GM21529 (cell line): ENCODE measurements at regions not wholly inside any gene's neighbourhood (a gene's known extent, or its start where the extent isn't known, plus 50 kb on each side); places are given as distances from the start of the nearest gene placed in this dataset.
"Not testable (repeated sequence)": the region's sequence is repeated elsewhere in the genome, so short reads cannot be mapped to it uniquely, and the experiment has no call there.

ENCODE experiments used
- ATAC-seq: cut with Tn5 transposase; IDR thresholded peaks from one replicate; pipeline ENCODE4 v1.9.1; 2021; ENCODE audit not compliant: unreplicated experiment

DNA sequence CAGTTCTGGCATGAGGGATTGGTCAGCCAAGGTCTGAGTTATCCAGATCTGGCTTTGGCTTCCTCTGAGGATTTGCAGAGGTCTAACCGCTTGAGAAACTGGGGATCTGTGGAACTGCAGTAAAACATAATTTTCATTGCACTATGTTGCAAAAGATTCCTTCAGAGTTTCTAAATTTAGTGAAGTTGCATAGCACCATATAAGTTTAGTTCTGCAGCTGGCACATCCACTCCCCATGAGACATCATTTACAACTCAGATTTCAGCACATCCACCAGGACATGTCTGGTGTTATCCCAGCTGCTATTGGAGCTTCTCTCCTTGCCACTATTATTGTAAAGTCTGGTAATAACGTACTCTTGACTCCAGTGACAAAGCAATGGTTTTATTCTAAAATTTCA is 181.5 kb downstream of the CWF19L2 start:
- no peak for ATAC-seq

DNA sequence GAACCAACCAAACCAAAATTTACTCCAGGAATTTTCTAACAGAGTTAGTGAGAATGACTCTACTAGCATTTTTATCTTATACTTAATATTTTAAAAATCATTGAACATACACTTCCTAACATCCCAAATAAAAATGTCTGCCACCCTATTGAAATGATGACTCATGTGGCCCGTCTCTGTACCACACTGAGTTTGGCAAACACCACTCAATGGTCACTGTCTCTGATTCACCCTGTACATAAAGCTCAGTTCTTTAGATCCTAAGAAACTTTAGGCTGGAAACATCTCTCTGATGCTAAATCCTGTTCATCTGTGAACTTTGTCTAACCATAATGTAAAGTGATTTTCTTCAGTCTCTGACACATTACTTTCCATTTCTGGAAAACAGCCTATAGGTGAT is 182.0 kb downstream of the CWF19L2 start:
- no peak for ATAC-seq

DNA sequence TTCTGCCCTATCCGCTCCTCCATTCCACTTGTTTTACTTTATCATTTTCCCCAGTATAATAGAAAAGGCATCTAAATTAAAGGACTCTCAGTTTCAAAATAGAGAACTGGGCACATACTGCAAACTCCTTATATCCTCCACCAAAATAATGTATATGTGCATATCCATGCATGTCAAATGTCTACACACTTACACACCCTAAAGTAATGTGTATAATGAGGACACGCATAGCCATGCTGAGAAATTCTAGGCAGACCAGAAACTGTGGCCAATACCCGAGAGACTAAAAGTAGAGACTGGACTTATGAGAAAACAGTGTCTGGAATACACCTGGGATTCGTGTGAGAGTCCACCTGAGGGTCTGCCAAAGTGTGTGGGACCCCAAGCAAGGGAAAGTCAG is 183.5 kb downstream of the CWF19L2 start:
- ATAC-seq = no peak

DNA sequence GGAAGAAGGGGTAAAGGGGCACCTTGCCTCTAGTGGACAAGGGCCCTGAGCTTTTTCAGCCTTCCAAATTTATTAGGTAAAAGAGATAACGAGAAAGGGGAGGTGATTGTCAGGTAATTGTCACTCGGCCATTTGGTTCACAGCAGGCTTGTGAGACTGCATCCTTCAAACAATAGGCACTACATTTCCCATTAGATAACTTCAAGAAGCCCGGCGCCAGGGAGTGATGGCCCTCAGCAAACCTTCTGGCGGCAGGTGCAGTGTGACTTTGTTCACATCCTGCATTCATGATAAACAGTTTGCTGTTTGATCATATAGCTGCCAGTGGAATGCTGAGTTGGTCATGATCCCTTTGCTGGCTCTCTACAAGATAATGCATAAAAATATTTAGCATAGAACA is 185.1 kb downstream of the CWF19L2 start:
- ATAC-seq = no peak

DNA sequence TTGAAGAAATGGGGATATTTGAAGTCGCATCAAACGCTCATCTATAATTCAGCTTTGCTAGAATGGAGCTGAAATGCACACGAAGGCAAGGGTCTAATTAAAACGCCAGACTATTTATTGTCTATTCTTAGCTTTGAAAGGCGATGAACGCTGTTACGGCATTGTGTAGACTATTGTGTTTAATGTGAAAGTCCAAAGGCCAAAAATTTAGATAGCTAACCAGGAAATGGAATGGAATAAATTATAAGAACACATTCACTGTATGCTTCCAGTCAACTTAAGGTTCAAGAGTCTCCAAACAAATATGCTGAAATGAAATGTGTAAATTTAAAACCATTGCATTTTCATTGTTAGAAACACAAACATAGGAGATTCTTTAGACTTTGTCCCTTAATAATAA is 186.2 kb downstream of the CWF19L2 start:
- ATAC-seq = no peak

DNA sequence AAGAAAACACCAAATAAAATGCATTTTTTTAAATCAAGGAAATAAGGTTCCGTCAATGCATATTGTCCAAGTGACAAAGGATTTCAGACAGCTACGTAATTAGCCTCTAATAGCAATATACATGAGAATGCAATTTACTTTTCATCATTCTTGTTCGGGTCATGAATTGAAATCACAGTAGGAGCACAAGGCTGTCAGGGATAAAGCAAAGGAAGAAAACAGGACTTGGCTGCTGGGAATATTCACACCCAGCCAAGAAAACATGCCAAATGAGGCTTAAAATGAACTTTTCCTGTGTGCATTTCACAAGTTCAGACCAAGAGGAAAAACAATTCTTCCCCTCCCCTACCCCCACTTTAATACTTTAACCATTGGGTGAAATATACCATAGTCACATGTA is 188.6 kb downstream of the CWF19L2 start:
- no peak for ATAC-seq

DNA sequence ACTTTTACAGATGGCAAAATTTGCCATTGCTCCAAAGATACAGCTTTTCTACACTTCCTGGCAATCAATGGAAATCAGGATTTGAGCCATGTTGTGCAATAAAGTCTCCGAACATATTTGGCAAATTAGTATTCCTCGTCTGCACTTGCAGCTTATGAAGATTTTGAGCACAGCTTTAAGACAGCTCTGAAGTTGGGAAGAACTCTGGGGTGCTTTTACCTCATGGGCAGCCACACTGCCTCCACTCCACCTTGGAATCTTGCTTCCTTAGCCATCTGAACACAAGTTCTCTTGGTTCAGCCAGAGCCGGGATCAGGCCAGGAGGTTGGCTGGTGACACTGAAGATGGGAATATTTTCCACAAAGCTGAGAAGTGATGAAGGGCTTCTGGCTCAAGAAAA is 191.2 kb downstream of the CWF19L2 start:
- ATAC-seq = no peak

DNA sequence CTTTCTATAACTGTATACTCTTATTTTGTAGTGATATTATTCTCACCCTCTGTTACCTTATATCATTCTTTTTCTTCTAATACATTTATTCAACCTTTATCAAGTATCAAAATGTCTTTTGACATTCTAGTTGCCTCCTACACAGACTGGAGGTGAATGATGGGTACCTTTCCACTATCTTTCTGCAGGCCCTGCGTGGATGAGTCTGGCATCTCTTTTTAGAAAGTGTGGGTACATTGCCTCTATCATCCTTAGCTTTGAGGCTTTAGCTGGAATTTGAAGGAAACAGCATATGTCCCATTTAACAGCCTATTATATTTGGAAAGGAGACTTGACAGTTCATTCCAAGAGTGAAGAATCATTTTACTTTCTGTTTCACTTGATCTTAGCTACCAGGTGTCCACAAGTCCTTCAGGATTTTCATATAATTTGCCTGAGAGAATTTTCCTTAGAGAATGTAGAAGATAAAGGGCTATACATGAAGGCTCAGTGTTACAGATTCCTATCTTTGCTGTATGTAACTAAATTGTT is 192.0 kb downstream of the CWF19L2 start:
- no peak for ATAC-seq

DNA sequence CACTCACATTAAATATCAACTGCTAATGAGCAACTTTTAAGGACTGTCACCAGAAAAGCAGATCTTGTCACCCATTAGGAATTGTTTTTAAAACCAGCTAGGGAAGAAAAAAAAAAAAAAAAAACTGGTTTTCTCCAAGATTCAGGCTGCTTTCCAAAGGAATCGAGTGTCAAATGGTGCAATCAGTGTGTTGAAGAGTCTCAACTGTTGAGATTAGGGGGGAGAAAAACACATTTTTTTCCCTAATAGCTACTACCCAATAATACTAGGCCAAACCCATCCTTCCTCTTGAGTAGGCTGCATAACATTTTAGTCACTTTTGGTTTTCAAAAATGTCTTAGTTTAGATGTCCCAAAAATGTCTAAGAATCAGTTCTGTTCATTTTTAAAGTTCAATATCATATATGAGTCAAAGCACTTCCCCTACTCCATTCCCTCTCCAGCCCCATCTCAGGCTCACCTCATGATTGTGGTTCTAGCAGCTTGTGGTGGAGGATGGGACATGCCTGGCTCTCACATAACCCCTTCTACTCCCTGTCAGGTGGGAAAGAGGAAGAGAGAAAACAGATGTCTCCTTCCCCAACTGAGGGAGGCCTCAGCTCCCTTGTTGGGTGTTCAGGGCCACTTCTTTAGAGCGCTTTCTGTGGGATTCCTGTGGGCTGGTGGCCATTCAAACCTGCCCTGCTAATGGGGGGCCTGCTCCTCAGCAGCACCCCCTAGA is 193.6 kb downstream of the CWF19L2 start:
- ATAC-seq = peak; percentile 84

DNA sequence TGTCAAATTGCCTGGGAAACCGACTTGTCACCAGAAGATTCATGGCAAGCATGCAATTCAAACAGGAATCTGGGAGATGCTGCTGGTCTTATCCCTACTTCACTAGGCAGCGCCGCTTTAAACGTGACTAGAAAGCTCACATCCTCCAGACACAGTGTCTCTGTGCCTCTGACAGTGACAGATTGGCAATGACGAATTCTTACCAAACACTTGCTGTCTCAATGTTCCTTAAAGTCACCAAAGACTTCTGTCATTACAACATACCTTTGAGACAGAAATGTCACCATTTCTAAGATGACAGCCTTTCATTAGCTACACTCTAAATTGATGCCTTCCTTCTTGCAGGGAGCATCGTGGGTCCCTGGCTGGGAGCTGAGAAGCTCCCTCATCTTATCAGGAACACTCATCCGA is 197.8 kb downstream of the CWF19L2 start:
- no peak for ATAC-seq

DNA sequence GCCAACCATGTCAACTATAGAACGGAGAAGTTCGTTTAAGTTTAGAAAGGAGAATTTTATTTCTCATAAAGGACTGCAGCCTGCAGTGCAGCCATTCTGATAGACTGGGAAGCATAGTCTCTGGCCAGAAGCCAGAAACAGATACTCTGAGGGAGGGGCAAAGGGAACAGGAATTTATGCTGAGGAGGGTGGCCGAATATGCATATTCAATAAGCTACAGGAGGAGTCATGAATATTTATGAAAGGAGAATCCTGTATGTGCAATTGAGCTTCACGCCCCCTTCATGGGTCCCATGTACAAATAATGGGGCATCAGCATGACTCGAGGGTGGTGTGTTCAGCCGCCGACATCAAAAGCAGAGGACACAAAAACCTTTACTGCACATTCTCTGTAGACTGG is 199.9 kb downstream of the CWF19L2 start:
- ATAC-seq = no peak

DNA sequence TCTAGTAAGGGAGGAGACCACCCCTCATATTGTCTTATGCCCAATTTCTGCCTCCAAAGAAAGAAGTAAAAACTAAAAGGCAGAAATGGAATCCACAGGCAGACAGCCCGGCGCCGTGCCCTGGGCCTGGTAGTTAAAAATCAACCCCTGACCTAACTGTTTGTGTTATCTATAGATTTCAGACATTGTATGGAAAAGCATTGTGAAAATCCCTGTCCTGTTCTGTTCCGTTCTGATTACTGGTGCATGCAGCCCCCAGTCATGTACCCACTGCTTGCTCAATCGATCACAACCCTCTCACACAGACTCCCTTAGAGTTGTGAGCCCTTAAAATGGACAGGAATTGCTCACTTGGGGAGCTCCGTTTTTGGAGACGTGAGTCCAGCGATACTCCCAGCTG is 204.0 kb downstream of the CWF19L2 start:
- not testable (repeated sequence) for ATAC-seq

DNA sequence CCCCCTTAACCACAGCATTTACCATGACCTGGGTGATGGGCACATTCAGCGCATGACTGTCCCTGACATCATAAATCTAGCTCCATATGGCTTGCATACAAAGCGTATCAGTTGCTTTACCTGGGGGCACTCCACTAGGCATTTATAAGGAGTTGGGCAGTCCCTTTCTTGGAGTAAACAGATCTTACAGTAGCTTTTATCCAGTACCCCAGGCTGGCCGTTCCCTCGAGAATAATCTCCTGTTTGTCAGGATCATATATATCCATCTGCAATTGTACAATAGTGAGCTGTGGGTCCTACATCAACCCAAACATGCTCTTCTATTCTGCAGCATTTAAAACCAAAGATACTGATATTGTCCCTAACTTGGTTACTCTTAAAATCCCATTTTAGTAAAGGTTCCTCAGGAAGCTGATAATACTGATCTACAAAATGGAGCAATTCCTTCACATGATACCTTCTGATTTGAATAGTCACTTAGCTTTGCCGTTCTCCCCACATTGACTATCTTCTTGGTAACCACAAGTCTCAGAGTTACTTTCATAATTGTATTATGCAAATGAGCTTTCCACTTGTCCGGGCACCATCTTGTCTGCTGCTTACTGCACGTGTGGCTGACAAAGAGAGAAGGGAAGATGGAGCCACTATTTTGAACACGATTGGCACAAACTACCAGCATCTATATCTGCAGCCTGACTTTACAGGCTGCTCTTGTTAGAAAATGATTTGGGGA is 205.0 kb downstream of the CWF19L2 start:
- peak; percentile 88 for ATAC-seq

DNA sequence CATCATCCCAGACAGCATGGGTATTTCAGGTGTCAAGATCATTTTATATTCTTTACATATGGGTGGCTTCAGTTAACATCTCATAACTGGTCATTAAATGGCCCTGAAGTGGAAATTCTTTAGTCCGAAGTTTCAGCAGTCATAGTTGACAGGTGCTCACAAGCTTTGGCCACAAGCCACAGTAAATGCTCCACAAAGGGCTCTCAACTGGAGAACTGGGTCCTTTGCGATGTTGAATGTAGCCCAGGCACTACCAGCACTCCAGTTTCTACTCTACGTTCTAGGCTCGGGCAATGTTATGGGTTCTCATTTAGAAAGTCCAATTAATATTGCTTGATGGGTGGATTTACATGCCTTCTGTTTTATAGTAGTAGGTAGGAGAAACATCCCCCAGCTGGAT is 206.3 kb downstream of the CWF19L2 start:
- ATAC-seq = no peak

DNA sequence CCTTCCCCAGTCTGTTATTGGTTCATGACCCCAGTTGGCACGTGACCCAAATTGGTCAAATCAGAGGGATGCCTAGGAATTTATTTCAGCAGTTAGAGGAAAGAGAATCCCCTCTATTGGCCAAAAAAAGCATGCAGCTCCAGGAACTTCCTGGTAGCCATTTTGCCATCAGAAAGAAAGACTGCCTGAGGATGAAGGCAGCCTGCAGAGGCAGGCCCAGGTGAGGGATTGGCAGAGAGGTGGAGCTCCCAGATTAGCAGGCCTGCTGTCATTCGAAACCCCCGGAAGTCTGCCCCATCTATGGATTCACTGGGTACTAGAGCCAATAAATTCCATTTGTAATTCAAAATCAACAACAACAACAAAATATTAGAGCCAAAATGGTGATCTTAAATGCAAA is 207.6 kb downstream of the CWF19L2 start:
- no peak for ATAC-seq

DNA sequence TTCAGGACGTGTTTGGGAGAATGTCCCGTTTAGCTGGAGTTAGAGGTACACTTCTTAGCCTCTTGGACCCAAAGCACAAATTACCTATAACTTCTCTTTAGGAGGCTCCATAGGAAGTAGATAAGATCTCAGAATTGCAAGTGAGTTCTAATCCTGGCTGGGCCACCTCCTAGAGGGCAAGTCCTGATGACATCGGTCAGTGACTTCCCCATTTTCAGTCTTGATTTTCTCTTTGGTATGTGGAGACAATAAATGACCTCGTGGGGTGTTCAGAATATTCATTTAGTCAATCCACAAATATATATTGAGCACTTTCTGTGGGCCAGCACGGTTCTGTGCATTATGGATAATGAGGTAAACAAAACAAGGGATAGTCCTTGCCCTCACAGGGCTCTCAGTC is 208.6 kb downstream of the CWF19L2 start:
- ATAC-seq = no peak

DNA sequence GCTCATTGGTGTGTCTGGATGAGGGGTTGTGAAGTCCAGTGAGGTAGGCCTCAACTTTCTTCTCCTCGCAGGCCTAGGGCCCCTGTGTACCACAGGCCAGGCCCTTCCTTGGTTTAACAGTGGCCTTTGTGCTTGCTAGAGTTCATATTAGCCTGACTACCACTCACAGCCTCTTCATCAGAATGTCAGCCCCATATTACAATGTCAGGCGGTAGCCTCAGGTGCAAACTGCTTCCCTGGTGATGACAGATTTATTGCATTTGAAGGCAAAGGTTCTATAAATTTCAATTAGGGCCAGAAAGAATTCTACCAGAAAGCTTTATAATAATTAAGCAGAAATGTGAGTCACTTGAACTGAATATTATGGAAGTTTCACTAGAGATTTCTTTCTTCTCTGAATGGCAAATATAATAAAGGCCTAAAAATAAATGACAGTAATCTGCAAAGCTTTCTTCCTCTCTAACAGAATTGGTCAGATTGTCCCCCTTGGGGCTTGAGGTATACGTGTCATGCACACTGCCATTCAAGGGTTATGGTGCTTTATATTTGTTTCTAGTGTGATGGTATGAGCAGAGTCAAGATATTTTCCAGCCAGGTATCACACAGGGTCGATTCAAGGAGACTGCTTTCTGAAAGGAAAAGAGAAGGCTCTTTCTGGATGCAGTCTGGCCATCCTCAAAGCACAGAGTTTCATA is 210.3 kb downstream of the CWF19L2 start:
- ATAC-seq = no peak

DNA sequence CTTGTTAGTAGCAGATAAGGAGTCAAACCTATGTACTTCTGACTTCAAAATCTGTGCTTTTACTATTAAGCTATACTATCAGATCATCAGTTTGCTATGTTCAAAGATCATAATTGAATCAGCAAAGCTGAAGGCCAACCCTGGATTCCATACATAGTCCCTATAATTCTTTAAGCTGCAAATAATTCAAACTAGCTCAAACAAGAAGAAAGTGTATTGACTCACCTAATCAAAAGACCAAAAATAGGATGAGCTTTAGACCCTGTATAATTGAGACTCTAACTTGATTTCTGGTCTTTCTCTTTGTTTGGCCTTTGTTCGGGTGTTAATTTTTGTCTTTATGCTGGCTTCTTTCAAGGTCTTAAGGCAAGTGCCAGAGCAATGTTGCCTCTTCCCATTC is 213.7 kb downstream of the CWF19L2 start:
- no peak for ATAC-seq

DNA sequence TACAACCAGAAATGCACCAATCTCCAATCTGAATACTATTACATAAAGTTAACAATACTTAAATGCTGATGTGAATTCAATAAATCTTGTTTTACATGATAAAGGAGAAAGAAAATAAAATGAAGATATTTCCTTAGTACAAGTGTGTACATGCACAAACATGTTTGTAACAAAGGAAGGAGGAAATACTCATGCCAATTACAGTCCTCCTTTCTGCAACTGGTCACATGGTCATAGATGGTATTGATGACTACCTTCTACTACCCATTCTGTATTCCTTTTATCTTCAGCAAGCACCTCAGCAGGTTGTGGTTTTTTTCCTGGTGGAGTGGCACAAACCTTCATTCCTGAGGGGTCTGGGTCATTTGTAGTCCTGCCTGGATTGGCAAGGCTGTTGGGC is 214.2 kb upstream of the GUCY1A2 start:
- ATAC-seq = no peak

DNA sequence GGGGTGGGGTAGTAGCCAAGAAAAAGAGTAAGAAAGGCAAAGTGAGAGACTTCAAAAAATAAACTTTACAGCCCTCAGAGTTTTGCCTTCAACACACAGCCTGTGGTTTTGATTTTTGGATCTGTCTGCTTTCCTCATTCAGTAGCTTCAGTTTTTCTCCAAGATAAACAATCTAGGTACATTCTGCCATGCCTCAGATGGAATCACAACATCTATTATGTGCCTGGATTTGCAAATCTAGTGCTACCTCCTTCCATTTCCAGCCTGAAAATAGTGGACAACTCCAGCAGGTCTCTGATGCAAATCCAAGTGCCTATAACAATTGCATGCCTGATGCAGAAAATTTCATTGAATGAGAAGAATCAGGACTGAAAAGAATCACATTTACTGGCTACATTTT is 206.6 kb upstream of the GUCY1A2 start:
- ATAC-seq = no peak

DNA sequence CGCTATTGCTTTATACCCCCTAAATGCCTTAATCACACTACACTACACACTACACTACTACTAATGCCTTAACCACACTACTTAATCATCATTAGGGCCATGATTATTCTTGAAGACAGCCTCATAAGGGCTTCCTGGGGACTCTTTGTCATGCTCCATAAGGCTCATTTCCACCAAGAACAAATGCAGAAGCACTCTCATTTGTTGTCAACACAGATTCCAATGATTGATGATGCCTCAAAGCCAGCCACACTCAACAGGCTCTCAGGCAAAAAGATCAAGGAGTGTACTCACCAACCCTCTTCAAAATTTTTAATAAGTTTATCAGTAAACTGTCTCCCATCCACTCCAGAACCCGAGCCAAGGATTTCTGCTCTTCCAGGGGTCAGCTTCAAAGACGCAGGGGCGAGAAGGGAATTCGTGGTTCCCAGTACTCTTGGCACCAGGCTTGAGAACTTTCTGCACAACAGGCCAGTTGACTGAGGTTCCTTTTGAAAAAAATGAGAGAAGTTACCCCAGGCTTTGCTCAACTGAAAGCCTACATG is 204.7 kb upstream of the GUCY1A2 start:
- no peak for ATAC-seq

DNA sequence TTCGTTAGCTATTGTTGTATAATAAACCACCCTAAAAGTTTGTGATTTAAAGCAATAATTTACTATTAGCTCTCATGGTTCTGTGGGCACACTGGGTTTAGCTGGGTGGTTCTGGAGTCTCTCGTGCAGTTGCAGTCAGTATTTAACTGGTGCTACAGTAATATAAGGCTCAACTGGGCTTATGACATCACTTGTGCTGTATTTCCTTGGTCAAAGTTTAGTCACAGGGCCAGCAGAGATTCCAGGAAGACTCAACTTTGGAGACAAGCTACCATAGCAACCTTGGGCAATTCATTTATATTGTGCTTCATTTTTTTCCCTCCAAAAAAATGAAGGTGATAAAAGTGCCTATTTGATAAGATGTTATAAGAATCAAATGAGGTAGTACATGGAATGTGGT is 204.2 kb upstream of the GUCY1A2 start:
- no peak for ATAC-seq
